Posterior vena cava (tissue), 2 donors: ENCODE measurements at regions not wholly inside any gene's neighbourhood (a gene's known extent, or its start where the extent isn't known, plus 50 kb on each side); places are given as distances from the start of the nearest gene placed in this dataset.
A peak's percentile ranks its signal among the peaks of the same experiment; 100 is the strongest.

Experiments
- DNase-seq: peaks from one replicate; pipeline ENCODE4 v3.0.0-alpha.2; 2020; ENCODE audit warnings: low spot score
- intact Hi-C, 2 donors: fragments of 100-400 bp; cut with DNase I; formaldehyde crosslinking; loops; one replicate each; pipeline versions ENCODE4 v1.14.1 to v1.14.2; 2022 to 2023
- donor health status: DM: yes; HTN: yes; CAD: no.
- donor health status: DM: yes; HTN: yes; CAD: no.

DNA sequence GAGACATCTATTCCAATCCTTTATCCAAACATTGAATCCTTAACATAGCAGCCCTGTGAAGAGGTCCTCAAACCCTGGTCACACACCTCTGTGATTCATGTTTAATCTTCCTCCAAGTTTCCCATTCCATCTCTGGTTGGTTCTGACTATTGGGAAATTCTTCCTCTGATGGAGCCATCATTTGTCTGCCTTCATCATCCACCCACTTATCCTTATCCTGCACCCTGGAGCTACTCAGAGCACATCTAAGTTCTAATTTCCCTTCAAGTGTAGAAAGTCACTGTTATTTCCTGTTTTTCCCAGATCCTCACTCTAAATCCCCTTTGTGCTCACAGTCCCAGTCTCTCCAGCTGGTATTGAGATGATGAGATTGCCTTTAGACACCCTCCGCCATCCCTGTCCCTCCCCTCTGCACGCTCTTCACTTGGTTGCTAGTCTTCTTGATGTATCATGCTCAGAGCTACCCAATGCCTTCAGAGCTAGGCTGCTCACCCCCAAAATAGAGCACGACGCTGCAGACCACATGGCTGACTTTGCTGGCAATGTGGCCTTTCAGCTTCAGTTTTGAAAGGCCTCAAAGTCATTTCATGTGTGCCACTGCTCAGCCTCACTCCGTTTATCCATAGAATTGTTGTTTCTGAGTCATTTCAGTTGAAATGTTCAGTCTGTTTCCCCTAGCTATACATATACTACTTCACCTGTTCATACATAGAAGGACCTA is 154.3 kb downstream of the PALM2AKAP2 start:
- no peak for DNase-seq
- intact Hi-C loops, result no loop called here

DNA sequence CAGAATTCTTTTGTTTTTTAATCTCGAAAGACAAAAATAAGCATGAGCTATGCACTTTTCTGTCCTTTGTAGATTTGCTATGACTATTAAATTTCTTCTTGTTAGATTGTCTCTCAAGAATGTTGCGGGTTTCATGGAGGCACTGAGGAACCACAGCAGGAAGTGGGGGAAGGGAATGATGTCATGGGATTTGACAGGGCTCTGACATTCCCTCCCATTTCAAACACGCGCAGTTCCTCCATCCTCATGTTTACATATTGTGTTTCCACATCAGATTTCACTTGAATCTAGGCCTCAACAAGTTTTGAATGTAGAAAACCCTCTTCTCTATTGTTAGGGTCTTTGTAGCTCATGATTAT is 154.8 kb downstream of the PALM2AKAP2 start:
- intact Hi-C loops, result no loop called here
- no peak for DNase-seq

DNA sequence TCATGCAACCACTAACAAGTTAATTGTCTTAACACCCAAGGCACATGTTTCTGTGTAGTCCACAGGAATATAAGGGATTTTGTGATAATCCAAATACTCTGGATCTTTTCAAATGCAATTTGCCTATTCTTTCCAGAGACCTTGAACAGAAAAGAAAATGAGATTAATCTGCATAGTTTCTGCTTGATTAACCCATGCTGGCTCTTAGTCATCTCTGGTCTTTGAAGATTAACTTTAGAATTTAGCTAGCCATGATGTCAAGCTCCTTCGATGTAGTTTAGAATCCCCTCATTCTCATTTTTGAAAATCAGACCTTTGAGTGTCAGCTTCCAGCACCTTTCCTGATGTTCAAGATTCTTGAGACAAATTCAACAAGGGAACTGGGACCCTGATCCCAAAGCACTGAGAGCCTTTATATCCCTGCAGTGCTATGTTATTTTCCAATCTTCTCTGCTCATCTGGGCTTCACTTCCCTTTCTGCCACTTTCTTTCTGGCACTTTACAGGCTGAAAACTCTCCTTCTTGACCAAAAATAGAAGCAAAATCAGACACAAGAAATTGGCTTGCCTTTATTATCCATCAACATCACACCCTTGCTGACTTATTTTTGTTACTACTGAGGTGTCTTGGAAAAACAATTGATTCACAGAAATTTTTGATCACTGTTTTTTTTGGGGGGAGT is 155.5 kb downstream of the PALM2AKAP2 start:
- intact Hi-C loops, result no loop called here

DNA sequence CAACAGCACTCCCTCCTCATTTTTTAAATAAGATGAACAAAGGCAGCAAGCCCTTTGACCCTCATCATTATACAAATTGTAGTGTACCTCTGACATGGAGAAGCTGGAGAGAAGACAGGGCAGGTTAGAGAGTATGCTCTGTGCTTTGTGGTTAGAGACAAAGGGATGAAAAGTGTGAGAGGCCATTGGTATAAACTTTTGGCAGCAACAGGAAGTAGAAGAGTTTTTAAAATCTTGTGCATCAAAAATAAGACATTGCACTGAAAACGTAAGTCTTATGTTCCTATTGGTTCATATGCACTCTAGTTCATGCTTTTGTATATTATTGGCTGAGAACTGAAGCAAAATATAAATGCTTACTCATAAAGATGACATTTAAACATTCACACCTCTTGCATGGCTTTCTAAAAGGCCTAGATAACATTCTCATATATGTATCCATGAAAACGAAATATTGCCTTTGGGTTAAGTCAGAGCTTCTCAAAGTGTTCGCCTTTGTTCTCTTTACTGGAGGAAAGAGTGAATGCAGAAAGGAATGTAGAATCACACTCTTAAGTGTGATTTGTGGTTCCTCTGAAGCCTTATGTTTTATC is 158.0 kb downstream of the PALM2AKAP2 start:
- no peak for DNase-seq
- intact Hi-C loops, result no loop called here

More for the DNA sequence above, 155.5 kb downstream of the PALM2AKAP2 start:
- DNase-seq, result no peak

DNA sequence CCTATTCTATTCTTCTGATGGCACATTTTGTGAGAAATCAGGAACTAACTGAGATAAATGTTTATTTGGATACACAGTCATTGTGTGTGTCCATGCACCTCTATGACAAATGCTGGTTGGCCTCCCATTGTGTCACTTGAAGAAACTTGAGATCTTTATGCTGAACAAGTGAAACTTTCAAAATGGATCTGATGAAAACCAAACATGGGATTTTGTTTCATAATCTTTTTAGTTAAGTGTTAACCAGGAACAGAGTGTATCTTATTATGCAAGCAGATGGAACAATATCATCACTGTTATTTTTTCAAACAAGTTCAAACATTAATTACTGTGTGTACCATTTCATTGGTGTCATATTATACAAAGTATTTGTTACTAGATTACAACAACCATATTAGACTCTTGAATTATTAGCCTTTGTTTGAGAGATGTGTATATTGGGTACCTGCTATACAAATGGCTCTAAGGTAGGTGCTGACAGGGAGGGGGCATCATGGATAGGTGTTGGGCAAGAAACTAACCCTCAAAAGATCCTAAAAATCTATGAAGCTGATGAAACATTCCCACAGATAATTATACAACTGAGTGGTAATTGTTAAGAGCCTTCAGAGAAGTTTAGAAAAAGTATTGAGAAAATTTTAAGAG is 159.8 kb downstream of the PALM2AKAP2 start:
- DNase-seq, result no peak
- intact Hi-C loops, result no loop called here

DNA sequence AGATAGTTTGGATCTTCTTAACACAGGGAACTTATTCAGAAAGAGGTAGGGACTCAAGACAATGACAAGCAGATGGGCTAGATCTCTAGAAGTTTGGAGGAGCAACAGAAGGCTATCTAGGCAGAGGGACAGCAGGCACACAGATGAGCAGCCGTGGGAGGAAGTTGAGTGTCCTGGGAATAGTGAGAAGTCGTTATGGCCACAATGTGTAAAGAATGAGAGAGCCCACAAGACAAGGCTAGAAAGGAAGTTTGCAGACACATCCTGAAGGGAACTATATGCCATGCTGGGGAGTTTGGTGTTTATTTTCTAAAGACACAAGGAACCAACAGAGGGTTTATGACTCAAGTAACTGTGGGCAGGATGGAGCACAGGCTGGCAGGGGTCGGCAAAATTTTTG is 160.6 kb downstream of the PALM2AKAP2 start:
- no peak for DNase-seq
- intact Hi-C loops, result no loop called here

DNA sequence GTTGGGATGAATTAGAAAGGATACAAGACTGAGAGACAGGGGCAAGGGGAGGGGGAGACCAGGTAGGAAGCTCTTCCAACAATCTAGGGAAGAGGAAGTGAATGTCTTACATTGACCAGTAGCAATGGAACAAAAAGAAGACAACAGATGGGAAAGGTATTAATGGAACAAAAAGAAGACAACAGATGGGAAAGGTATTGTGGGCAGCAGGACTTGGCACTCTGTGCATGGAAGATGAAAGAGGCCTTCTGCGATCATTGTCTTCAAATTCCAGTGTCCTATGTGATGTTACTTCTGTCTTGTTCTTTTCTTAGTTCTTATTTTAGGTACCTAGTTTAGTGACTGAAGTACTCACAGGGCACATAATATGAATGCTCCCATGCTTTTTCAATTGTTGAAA is 161.8 kb downstream of the PALM2AKAP2 start:
- DNase-seq, result no peak
- intact Hi-C loops, result no loop called here

DNA sequence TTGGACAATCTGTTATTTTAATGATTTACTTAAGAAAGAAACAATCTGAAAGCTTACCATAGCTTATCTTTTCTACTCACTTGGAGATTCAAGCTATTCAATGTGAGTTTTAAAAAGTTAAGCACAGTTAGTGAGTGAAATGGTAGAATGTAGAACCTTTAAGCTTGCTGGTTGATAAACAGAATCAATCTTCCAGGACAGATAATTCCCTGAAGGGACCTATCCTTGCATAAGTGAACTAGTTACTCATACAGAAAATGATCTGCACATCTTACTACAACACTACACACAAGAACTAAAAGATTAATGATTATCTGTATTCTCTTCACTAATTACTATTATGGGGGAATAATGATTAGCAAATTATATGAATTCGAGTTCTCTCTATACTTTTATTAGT is 165.6 kb downstream of the PALM2AKAP2 start:
- intact Hi-C loops, result no loop called here
- DNase-seq, result no peak

DNA sequence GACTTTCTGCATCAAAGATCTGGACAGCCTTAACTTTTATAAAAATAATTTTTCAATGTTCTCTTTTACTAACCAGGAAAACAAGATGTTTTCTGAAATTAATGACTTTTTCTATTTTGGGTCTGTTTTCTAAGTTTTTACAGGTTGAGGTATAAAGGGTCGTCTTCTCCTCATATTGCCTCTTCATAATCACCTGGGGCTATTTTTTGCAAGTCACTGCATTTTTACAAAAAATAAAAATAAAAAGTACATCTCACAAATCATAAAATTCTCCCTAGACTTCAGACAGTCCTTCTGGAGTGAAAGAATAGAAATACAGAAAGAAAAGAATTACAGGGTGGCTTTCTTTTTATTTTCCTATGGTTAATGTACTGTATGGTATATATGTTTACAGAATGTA is 168.5 kb downstream of the PALM2AKAP2 start:
- intact Hi-C loops, result no loop called here

DNA sequence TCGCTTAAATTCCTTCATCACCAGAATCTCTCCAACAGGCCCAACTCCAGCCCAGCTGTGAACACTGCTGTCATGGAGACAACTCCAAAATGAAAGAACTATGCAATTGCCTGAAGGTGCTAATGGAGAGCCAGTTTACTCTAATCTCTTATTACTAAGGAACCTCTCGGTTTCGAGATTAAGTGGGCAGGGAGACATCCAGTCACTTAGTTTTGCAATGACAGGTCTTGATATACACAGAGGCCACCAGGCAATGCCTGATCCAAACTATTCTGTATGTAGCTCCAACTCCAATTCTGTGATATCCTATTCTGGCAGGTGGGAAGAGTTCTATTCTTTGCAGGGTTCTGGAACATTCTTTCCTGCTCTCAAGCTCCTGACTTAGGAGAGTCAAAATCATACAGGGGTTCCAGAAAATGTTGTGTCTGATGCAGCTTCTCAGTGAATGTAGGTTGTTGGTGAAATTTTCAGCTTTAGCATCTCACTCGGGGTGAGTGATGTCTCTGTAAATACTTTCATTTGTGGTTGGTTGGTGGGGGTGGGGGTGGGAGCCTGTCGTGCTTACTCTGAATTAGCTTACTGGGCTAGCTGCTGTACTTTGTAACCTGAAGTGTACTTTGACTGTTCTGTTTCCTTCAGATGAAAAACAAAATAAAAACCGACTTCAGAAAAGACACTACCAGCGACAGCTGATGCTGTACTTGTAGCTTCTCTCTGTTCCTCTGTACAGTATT is 170.9 kb downstream of the PALM2AKAP2 start:
- intact Hi-C loops, result no loop called here
- no peak for DNase-seq

More for the DNA sequence above, 168.5 kb downstream of the PALM2AKAP2 start:
- no peak for DNase-seq

DNA sequence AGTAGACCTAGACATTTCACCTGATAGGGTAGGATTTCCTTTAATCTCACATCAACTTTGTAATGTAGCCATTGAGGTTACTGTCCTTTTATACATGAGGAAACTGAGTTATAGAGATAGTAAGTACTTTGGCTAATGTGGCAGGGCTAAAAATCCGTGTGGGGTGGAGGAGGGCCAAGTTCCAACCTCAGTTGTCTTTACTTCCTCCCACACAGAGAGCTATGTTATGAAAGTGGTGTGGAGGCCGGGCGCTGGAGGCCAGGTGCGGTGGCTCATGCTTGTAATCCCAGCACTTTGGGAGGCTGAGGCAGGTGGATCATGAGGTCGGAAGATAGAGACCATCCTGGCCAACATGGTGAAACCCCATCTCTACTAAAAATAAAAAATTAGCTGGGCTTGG is 173.3 kb downstream of the PALM2AKAP2 start:
- intact Hi-C loops, result no loop called here
- DNase-seq, result peak; percentile 74

DNA sequence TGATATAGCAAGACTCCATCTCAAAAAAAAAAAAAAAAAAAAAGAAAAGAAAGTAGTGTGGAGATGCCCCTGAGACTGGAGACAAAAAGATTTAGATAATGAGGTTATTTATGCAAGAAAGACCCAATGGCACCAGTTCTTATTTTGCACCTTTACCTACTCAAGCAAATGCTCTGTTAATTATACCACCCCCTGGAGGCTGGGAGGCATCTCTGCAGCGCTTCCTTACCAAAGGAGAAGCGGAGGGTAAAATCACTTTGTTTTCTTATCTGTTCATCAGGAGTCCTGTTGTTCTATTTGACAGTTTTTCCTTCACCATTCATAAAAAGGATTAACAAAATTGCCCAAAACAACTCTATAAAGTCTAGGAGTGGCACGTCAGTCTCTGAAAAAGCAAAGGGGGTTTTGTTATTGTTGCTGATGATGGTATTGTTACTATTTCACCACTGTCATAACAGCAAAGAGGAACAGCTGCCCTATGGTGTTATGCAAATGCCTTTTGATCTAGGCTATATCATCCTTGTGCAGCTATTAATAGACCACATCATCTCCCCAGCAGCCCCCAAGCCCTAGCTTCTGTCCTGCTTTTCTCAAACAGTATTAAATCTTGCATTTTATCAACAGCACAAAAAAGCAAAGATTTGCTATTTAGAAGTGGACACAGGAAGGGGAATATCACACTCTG is 174.0 kb downstream of the PALM2AKAP2 start:
- intact Hi-C loops, result no loop called here
- DNase-seq, result no peak

DNA sequence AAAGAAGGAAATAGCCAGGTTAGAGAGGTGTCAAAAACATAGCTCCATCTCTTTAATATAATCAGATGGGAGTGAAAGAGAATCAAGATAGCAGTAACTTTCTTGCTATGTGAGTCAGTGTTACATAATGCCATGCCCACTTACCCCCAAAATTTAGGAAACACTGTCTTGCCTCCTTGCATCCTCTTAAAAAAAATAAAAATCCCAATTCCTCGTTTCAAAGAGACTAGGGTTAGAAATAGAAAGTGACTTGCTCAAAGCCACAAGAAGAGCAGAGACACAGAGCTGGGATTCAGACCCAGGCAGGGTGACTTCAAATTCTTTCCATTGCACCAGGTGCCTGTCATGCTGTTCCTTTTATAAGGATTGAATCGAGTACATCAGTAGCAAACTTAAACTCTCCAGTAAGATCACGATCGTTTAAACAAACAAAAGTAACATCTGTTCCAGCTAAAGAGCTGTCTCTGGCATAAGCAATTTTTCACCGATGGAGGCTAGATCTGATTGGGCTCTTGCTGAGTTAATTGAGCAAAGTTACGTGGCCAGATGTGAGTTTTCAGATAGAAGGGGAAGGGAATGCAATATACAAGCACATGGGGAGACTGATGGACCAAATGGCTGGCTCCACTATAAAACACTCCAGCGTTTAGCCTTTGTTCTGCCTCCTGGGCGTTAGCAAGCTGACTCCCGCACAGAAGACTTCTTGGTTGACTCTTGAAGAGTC is 176.9 kb downstream of the PALM2AKAP2 start:
- intact Hi-C loops, result no loop called here
- no peak for DNase-seq

DNA sequence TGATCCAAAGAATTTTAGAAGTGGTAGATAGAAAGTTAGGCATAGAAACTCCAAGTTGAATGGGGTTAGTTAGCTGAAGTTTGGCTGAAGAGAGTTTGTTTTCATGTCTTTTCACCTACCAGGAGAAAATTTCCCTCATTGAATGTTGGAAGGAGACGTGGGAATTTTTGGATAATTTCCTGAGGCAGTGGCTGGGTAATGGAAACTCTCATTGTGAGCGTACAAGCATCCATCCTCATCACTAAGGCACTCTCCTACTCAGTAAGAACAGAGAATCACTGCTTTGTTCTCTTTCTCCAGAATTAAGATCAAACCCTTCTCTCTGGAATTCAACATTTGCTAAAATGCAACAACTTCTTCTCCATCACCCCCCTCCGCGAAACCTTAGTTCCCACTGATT is 179.7 kb downstream of the PALM2AKAP2 start:
- DNase-seq, result no peak
- intact Hi-C loops, result loop anchor here in 1 of 2 donors (1.0 to 2.0 kb wide), 2 partner anchors 47 to 55 kb away; no protein-coding TSS in a partner anchor

DNA sequence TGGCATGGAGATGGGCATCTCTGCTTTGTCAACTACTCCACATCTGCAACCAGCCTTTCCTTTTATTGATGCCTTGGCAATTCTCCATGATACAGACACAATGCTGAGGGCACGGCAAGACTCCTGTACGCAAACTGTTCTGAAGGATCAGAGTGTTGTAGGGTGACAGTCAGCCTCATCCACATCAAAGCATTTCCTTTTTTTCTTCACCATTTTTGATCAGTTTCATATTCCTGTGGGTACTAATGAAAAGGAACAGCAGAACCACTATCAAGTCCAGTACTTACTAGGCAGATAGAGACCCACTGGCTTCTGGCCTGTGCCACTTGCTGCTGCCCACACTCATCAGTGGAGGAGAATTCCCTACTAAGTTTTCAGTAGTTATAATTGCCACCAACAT is 181.6 kb downstream of the PALM2AKAP2 start:
- no peak for DNase-seq
- intact Hi-C loops, result no loop called here

DNA sequence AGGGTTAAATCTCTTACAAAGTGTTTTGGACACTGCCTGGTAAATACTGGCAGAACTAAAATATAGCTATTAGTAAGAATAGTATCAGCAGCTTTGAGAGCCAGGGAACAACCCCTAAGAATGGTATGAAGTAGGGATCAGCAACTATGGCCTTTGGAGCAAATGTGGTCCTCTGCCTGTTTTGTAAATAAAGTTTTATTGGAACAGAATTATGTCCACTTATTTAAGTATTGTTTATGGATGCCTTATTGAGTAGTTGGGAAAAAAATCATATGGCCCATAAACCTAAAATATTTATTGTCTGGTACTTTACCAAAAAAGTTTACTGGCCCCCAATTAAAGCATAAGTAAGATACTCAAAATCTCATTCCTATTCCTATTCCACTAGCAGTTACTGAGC is 182.2 kb downstream of the PALM2AKAP2 start:
- intact Hi-C loops, result no loop called here
- no peak for DNase-seq

DNA sequence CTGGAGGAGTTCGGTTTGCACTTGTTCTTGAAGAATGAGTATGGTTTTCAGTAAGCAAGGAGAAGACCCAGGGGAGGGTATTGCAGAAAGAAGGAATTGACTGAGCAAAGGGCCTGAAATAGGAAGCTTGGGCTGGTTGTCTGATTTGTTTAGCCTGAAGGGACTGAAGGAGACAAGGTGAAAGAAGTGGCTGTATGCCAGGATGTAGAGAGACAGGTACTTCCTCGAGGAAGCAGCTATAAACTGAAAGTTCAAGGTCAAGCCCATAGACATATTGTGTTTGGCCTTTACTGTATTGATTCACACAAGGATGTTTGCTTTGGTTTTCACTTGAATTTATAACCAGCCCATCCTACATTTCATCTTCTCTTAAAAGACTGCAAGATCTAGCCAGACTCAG is 183.1 kb downstream of the PALM2AKAP2 start:
- intact Hi-C loops, result no loop called here
- DNase-seq, result no peak

DNA sequence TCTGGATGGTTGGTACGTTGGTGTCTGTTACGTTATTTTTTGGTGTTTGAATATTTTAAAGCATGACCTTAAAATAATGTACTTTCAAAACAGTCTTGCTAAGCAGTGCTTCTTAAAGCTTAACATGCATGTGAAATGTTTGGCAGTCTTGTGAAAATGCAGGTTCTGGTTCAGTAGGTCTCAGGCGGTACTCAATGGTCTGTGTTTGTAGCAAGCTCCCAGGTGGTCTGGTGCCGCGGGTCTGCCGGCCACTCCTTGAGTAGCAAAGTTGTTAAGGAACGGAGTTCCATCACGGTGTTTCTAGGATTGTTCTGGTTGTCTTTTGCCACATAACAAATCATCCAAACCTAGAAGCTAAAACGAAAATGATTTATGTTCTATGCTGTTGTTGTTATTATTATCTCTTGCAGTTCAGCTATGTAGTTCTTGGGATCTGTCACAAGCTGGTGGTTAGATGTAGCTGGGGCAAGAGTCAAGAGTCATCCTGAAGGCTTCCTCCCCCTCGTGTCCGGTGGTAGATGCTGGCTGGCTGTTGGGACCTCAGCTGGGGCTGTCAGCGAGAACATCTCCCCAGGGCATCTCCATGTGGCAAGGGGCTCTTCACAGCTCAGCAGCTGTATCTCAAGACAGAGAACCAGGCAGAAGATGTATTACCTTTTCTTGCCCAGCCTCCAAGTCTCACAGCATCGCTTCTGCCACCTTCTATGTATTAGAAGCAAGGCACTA is 186.8 kb downstream of the PALM2AKAP2 start:
- intact Hi-C loops, result no loop called here
- no peak for DNase-seq
